ENCODE measurements at regions not wholly inside any gene's neighbourhood (a gene's known extent, or its start where the extent isn't known, plus 50 kb on each side); places are given as distances from the start of the nearest gene placed in this dataset.

DNA sequence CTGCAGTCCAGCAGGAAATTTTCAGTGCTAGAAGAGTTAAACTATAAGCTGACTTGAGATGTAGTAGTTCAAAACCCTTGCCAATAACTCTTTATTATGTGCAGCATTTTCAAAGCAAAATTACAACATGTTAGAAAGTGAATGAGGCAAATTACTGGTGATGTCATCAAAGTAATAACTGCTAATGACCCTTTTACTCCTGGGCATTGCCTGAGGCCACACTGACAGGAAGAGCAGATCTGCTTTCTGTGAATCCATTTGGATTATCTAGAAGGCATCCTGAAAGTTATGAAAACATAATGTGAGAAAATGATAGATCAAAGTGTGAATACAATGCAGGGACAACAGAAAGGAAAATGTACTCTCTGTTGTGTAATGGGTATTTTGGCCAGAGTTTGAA, 139.6 kb upstream of the TRIB2 start:
- no peak for DNase-seq

GRCh38 chr2:12577567-12578253, 139.0 kb upstream of the TRIB2 start:
- DNase-seq: no peak

GRCh38 chr2:12579018-12579417, 137.7 kb upstream of the TRIB2 start:
- no peak for DNase-seq

GRCh38 chr2:12584338-12584737, 132.4 kb upstream of the TRIB2 start:
- DNase-seq: no peak

DNA sequence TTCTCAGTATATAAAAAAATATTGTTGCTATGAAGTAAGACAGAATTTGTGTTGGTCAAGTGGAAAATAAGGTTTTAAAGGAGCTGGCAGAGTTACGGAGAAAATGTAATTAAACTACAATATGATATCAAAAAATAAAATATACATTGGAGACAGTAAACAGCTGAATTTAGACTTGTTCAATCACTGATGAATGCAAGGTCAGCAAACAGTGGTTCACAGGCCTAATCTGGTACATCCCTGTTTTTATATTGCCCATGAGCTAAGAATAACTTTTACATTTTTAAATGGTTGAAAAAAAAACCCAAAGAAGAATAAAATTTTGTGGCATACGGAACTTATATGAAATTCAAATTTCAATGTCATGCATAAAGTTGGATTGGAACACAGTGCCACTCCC, 131.0 kb upstream of the TRIB2 start:
- DNase-seq: no peak

DNA sequence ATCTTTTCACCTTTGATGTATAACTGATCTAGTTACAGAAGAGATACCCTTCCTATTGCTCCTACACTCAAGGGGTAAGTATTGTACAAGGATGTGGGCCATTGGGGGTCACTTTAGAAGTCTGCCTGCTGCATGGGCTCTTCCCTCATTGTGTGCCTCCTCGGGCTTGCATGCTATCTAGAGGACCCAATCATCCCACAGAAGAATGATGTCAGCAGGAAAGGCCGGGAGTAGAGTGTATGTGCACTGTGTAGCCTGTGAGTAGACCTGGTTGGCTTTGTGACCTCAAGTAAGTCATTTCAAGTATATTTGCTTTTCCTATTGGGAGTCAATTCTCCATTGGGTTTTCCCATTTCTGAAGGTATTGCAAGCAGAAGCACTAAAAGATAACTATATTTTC, 129.5 kb upstream of the TRIB2 start:
- DNase-seq: no peak

GRCh38 chr2:12587729-12588522, 128.8 kb upstream of the TRIB2 start:
- DNase-seq: peak in 1 of 2 donors; percentile 38

DNA sequence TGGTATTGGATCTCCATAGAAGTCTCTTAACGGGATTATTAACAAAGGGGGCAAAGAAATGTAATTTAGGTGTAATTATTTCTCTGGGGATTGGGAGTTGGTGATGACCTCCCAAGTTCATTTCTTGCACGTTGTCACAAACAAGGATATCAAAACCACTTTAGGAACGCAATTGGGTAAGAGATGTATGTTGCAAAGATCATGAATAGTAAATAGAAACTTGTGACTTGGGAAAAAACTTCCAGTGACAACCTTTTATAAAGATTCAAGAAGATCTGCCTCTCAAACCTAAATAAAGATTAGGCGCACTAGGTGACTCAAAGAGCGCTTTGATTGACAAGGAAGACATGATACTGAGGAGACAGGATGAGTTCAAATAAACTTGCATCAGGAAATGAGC, 127.8 kb upstream of the TRIB2 start:
- no peak for DNase-seq

GRCh38 chr2:12589802-12590320, 126.9 kb upstream of the TRIB2 start:
- DNase-seq: no peak

GRCh38 chr2:12592296-12592695, 124.4 kb upstream of the TRIB2 start:
- DNase-seq: no peak

GRCh38 chr2:12594590-12594989, 122.1 kb upstream of the TRIB2 start:
- no peak for DNase-seq

DNA sequence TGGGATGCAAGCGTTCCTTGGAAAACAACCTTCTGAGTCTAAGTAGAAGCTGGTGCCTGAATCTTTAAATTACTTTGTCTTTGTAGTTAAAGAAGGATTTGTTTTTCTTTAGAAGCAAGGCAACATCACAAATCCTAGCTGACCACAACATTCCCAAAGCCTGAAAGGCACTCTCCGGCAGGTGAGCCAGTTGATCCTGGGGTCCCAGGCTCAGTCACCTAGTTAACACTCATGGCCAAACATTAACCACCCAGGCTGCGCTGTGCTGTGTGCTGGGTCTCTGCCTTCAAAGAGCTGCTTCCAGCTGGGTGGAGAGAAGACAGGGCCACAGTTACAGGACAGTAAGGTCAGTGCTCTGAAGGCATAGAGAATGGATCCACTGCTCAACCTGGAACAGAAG, 120.0 kb upstream of the TRIB2 start:
- no peak for DNase-seq

- DNase-seq: no peak
These were observed 119.1 kb upstream of the TRIB2 start for GRCh38 chr2:12597610-12598009.

- DNase-seq: no peak
These were observed 114.1 kb upstream of the TRIB2 start for GRCh38 chr2:12602661-12603060.

GRCh38 chr2:12603781-12604295, 112.9 kb upstream of the TRIB2 start:
- DNase-seq: no peak

GRCh38 chr2:12604341-12604740, 112.4 kb upstream of the TRIB2 start:
- DNase-seq: no peak

GRCh38 chr2:12605366-12605765, 111.4 kb upstream of the TRIB2 start:
- DNase-seq: no peak

- no peak for DNase-seq
These were observed 110.8 kb upstream of the TRIB2 start for GRCh38 chr2:12605936-12606335.

- DNase-seq: peak in 1 of 2 donors; percentile 16
These were observed 110.2 kb upstream of the TRIB2 start for GRCh38 chr2:12606472-12607000.

DNA sequence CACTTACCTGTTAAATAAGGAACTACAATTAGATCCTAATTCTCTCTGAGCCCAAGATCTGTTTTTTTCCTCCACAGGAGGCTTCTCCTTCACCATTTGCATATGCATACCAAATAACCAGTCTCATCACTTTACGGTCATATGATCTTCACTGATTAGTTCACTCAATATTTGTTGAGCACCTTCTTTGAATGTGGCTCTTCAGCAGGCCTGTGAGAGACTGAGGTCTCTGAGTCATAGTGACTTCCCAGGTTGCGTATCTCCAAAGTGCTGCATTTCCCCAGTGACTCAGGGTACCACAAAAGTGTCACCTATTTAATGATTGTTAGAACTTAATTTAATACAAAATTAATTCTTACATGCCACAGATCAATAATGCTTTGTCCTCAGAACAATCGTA, 108.8 kb upstream of the TRIB2 start:
- DNase-seq: no peak

DNA sequence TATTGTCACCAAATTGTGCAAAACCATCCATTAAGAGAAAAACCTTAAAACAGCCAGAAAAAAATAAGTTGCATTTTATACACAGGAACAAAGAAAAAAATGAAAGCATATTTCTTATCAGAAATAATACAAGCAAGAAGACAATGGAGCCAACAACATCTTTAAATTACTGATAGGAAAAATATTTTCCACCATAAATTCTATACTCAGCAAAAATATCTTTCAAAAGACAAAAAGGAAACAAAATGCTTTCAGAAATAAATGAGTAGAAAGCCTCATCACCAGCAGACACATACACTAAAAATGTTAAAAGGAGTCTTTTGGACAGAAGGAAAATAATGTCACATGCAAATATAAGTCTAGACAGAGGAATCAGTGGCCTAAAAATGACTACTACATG, 106.4 kb upstream of the TRIB2 start:
- no peak for DNase-seq

DNA sequence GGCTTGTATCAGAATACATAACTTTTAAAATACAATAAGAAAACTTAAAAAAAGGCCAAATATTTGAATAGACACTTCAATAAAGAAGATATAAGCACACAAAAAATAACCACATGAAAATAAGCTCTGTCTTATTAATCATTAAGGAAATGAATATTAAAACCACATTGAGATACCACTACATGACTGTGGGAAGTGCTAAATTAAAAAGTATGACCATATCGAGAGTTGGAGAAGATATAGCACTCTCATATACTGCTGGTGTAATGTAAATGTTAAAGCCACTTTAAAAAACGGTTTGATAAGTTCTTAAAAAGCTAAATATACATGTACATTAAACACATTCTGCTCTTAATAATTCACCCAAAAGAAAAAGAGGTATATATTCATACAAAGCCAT, 104.6 kb upstream of the TRIB2 start:
- no peak for DNase-seq

DNA sequence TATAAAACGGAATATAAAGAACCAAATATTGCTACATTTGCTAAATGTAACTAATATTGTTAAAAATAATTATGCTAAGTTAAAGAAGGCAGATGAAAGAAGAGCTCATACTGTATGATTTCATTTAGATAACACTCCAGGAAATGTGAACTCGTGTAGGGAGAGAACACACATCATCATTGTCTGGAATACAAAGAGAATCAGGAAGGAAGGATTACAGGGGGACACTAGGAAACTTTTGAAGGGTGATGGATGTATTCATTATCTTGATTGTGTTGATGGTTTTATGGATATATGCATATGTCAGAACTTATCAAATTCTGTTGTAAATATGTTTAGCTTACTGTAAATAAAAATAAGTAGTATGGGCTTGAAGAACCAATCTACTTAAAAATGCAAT, 104.1 kb upstream of the TRIB2 start:
- DNase-seq: no peak

Measured in CD4-positive, alpha-beta T cell treated with Interleukin-4 for 1 hour (primary cell).